ENCODE measurements at regions not wholly inside any gene's neighbourhood (a gene's known extent, or its start where the extent isn't known, plus 50 kb on each side); places are given as distances from the start of the nearest gene placed in this dataset.
"Not testable (repeated sequence)": the region's sequence is repeated elsewhere in the genome, so short reads cannot be mapped to it uniquely, and the experiment has no call there.

DNA sequence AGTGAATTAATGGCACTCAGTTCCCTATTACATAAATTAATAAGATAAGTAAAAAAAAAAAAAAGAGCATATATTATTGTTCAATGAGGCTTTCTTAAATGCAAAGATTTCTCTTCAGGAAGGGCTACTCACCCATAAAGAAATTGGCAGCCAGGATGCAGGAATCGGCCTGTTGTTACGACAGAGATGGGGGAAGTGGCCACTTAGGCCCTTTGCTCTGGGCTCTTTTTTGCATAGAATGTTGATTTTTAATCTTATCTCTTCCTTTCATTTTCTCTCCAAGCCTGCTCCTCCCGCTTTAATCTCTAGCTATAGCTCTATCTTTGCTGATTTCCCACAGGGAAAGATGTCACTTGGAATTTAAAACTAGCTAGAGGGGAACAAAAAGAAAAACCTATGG lies 391.8 kb upstream of the CRIM1 start:
- no peak overlapping the region for H3K4me3 ChIP-seq (ENCODE audit: low read depth, low read length)
- TF ChIP-seq, protein P1, sequence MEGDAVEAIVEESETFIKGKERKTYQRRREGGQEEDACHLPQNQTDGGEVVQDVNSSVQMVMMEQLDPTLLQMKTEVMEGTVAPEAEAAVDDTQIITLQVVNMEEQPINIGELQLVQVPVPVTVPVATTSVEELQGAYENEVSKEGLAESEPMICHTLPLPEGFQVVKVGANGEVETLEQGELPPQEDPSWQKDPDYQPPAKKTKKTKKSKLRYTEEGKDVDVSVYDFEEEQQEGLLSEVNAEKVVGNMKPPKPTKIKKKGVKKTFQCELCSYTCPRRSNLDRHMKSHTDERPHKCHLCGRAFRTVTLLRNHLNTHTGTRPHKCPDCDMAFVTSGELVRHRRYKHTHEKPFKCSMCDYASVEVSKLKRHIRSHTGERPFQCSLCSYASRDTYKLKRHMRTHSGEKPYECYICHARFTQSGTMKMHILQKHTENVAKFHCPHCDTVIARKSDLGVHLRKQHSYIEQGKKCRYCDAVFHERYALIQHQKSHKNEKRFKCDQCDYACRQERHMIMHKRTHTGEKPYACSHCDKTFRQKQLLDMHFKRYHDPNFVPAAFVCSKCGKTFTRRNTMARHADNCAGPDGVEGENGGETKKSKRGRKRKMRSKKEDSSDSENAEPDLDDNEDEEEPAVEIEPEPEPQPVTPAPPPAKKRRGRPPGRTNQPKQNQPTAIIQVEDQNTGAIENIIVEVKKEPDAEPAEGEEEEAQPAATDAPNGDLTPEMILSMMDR (conservative IDR thresholded peaks at IDR 0.05; ENCODE audit: low read depth, low read length): no peak
- no peak for DNase-seq (ENCODE audit: low read depth)

DNA sequence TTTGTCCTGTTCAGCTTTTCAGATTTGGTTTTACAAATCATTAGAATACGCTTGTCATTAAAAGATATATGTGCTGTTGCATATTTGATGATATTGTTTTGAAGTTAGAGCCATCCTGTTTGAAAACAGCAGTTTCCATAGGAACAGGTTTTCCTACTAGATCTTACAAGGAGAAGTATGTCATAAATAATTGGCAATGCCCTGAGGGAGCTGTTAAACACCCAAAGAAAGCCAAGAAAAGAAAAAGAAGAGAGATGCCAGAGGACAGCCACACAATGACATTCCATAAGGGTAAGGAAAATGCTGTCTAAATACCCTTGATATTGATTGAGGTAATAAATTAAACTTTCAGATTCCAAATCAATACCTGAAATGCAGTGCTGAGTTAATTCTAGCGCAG lies 392.2 kb upstream of the CRIM1 start:
- DNase-seq (ENCODE audit: low read depth): no peak
- TF ChIP-seq, protein P1 (conservative IDR thresholded peaks at IDR 0.05; ENCODE audit: low read depth, low read length): no peak
- no peak overlapping the region for H3K4me3 ChIP-seq (ENCODE audit: low read depth, low read length)

DNA sequence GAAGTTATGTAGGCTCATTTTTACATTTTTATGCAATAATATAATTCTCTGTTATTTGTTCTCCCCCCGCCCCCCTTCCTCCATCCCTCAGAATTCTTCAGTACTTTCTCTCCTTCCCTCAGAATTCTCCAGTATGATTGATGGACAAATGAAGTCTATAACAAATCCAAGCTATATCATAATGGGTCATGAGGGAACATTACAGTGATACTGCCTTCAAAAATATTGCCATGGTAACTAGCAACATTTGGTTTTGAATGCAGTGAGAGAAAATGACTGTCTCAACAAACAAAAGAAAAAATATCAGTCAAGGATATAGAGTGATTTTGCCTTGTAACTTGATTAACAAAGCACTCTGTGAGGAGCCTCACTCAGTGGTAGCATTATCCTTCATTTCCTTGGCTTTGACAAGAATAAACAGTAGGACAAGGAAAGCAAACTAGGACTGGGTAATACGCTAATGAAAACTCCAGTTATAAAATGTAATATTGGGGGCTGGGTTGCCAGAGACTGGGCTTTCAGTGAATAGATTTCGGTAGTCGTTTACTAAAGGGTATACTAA lies 392.9 kb upstream of the CRIM1 start:
- no peak overlapping the region for H3K4me3 ChIP-seq (ENCODE audit: low read depth, low read length)
- no peak for DNase-seq (ENCODE audit: low read depth)
- TF ChIP-seq, protein P1 (conservative IDR thresholded peaks at IDR 0.05; ENCODE audit: low read depth, low read length): no peak

DNA sequence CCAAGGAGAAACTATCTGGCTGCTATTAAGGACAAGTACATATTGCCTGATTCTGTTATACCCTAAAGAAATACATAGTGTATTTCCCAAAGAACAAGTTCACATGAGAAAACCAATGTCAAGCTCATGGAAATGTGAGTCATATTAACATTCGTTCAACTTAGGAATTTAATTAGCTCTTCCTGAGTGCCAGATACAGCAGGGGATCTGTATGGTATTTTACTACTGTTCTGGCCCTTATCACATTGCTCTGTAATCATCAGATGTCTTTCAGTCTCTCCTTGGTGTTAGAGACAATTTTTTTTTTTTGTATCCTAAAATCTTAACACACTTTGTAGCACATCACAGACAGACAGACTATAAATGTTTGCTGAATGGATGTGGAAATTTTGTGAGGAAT lies 395.0 kb upstream of the CRIM1 start:
- TF ChIP-seq, protein P1 (conservative IDR thresholded peaks at IDR 0.05; ENCODE audit: low read depth, low read length): no peak
- no peak overlapping the region for H3K4me3 ChIP-seq (ENCODE audit: low read depth, low read length)
- no peak for DNase-seq (ENCODE audit: low read depth)

DNA sequence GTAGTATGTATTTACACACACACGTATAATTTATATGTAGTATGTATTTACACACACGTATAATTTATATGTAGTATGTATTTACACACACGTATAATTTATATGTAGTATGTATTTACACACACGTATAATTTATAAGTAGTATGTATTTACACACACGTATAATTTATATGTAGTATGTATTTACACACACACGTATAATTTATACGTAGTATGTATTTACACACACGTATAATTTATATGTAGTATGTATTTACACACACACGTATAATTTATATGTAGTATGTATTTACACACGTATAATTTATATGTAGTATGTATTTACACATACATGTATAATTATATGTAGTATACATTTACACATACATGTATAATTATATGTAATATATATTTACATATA lies 398.5 kb upstream of the CRIM1 start:
- DNase-seq (ENCODE audit: low read depth); H3K4me3 ChIP-seq (ENCODE audit: low read depth, low read length): not testable (repeated sequence)

DNA sequence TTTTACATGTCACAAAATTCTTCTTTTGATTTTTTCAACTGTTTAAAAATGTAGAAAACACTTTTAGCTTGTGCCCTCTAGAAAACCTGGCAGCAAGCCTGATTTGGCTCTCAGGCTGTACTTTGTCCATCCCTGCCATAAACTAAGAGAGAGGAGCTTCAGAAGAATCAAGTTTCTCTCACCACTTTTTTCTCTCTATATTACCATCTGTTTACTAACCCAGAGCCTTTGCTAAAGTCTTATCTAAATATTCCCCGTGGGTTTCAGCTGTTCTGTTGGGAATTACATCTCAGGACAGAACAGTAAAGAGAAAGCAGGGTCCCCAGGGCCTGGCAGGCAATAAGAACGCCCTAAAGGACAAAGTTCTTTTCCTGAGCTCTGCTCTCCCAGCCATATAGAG lies 409.1 kb upstream of the CRIM1 start:
- TF ChIP-seq, protein P1 (conservative IDR thresholded peaks at IDR 0.05; ENCODE audit: low read depth, low read length): no peak
- no peak for DNase-seq (ENCODE audit: low read depth)
- H3K4me3 ChIP-seq (ENCODE audit: low read depth, low read length): no peak overlapping the region

DNA sequence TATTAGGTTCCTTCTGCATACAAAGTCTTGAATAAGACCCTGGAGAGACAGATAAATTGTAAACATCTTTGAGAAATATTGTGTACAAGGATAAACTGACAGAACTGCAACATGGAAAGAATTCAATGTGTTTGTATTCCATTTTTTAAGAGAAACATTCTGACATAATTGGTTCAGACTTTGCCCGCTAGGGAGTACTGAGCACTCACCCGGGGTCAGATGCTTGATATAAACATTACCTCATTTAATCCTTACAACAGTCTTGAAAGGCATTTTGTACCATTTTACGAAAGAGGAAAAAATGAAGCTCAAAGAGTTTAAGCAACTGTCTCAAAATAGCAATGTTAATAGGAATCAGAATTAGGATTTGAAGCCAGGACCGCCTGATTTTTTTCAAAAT lies 416.7 kb upstream of the CRIM1 start:
- TF ChIP-seq, protein P1 (conservative IDR thresholded peaks at IDR 0.05; ENCODE audit: low read depth, low read length): no peak
- H3K4me3 ChIP-seq (ENCODE audit: low read depth, low read length): no peak overlapping the region
- no peak for DNase-seq (ENCODE audit: low read depth)
